ENCODE measurements at regions not wholly inside any gene's neighbourhood (a gene's known extent, or its start where the extent isn't known, plus 50 kb on each side); places are given as distances from the start of the nearest gene placed in this dataset.

GRCh38 chr14:101122237-101123141 lies 219.0 kb upstream of the RTL1 start:
- no peak for DNase-seq
- intact Hi-C loops (cut with micrococcal nuclease): no loop called here
- ATAC-seq: no peak

- intact Hi-C loops (cut with micrococcal nuclease): no loop called here
- ATAC-seq (no peak), DNase-seq (no peak)
Measured at GRCh38 chr14:101123618-101124510, 220.3 kb upstream of the RTL1 start.

GRCh38 chr14:101124815-101125214 lies 221.3 kb upstream of the RTL1 start:
- DNase-seq: no peak
- intact Hi-C loops (cut with micrococcal nuclease): no loop called here
- ATAC-seq: no peak

GRCh38 chr14:101125313-101125712 lies 221.8 kb upstream of the RTL1 start:
- no peak for DNase-seq
- intact Hi-C loops (cut with micrococcal nuclease): no loop called here
- no peak for ATAC-seq

- intact Hi-C loops (cut with micrococcal nuclease): no loop called here
- ATAC-seq (no peak), DNase-seq (no peak)
Measured at GRCh38 chr14:101125719-101126651, 222.5 kb upstream of the RTL1 start.

- ATAC-seq: no peak
- no peak for DNase-seq
- intact Hi-C loops (cut with micrococcal nuclease): no loop called here
Measured at GRCh38 chr14:101126731-101127130, 223.2 kb upstream of the RTL1 start.

GRCh38 chr14:101127224-101127623 lies 223.7 kb upstream of the RTL1 start:
- no peak for ATAC-seq
- intact Hi-C loops (cut with micrococcal nuclease): no loop called here

GRCh38 chr14:101128478-101129321 lies 225.2 kb upstream of the RTL1 start:
- no peak for ATAC-seq
- intact Hi-C loops (cut with micrococcal nuclease): no loop called here
- no peak for DNase-seq

More at GRCh38 chr14:101127224-101127623, 223.7 kb upstream of the RTL1 start:
- no peak for DNase-seq

GRCh38 chr14:101129521-101130167 lies 226.1 kb upstream of the RTL1 start:
- no peak for DNase-seq
- ATAC-seq: no peak
- intact Hi-C loops (cut with micrococcal nuclease): no loop called here

- ATAC-seq (no peak), DNase-seq (no peak)
- intact Hi-C loops (cut with micrococcal nuclease): no loop called here
Measured at GRCh38 chr14:101130861-101131260, 227.3 kb upstream of the RTL1 start.

GRCh38 chr14:101131451-101131916 lies 228.0 kb upstream of the RTL1 start:
- no peak for ATAC-seq

GRCh38 chr14:101132051-101132571 lies 228.6 kb upstream of the RTL1 start:
- ATAC-seq: no peak
- intact Hi-C loops (cut with micrococcal nuclease): no loop called here
- no peak for DNase-seq

More at GRCh38 chr14:101131451-101131916, 228.0 kb upstream of the RTL1 start:
- DNase-seq: no peak
- intact Hi-C loops (cut with micrococcal nuclease): no loop called here

GRCh38 chr14:101132588-101132987 lies 229.1 kb upstream of the RTL1 start:
- ATAC-seq (no peak), DNase-seq (no peak)
- intact Hi-C loops (cut with micrococcal nuclease): no loop called here

GRCh38 chr14:101133068-101133467 lies 229.5 kb upstream of the RTL1 start:
- ATAC-seq (no peak), DNase-seq (no peak)
- intact Hi-C loops (cut with micrococcal nuclease): no loop called here

GRCh38 chr14:101134161-101134631 lies 230.7 kb upstream of the RTL1 start:
- ATAC-seq (no peak), DNase-seq (no peak)
- intact Hi-C loops (cut with micrococcal nuclease): no loop called here

GRCh38 chr14:101134851-101135433 lies 231.4 kb upstream of the RTL1 start:
- intact Hi-C loops (cut with micrococcal nuclease): no loop called here
- DNase-seq (no peak), ATAC-seq (no peak)
